SKM-1 (cell line): ENCODE measurements at regions not wholly inside any gene's neighbourhood (a gene's known extent, or its start where the extent isn't known, plus 50 kb on each side); places are given as distances from the start of the nearest gene placed in this dataset.
"Not testable (repeated sequence)": the region's sequence is repeated elsewhere in the genome, so short reads cannot be mapped to it uniquely, and the experiment has no call there.

Experiments used
- DNase-seq: peaks from one replicate; lab custom pipeline; 2025; ENCODE audit not compliant: unreplicated experiment; lab: John Stamatoyannopoulos, UW

DNA sequence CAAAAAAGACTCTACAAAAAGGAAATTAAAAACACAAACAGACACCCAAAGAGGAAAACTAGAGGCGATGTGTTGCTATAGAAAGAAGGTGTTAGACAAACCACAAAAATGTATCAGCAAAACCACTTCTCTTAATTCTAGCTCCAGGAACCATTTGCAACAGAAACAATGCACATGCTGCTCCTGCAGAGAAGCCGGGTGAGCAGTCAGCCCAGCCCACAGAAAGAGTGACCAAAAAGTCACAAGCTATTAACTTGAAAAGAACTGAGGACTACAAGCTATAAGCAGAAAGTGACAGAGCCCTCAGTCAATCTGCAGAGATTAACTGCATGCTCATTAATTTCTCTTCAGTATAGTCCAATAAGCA is 96.2 kb upstream of the KLHL13 start:
- DNase-seq, result peak; percentile 2

- no peak for DNase-seq
These were observed 98.7 kb upstream of the KLHL13 start for GRCh38 chrX:118215346-118215745.

- no peak for DNase-seq
These were observed 99.5 kb upstream of the KLHL13 start for GRCh38 chrX:118216087-118216486.

- DNase-seq, result no peak
These were observed 99.9 kb upstream of the KLHL13 start for GRCh38 chrX:118216509-118216908.

DNA sequence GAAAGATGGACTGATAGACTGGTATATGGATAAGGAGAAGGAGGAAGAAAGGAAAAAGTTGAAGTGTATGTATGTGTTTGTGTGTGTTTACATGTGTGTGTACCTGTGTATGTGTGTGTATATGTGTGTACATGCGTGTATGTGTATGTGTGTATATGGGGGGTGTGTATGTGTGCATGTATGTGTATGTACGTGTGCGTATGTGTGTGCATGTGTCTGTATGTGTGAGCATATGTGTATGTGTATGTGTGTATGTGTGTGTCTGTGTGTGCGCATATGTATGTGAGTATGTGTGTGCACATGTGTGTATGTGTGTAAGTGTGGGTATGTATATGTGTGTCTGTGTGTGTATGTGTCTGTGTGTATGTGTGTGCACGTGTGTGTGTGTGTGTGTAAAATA is 101.5 kb upstream of the KLHL13 start:
- DNase-seq, result no peak

GRCh38 chrX:118218940-118219339 is 102.3 kb upstream of the KLHL13 start:
- DNase-seq, result no peak

DNA sequence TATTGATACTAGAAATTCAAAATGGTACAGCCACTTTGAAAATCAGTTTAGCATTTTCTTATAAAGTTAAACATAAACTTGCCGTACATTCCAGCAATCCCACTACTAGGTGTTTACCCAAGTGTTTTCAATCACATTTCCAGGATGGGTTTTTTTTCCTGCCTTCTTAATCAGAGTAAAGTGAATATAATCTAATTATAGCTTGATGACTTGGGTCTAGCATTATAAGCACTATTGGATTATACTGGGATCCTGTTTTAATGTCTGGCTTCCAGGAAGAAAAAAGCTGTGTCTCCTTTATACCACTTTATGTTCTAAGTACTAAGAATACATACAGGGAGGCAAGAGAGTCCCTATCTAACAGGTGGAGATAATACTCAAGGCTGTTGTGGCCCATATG is 103.3 kb upstream of the KLHL13 start:
- no peak for DNase-seq

DNA sequence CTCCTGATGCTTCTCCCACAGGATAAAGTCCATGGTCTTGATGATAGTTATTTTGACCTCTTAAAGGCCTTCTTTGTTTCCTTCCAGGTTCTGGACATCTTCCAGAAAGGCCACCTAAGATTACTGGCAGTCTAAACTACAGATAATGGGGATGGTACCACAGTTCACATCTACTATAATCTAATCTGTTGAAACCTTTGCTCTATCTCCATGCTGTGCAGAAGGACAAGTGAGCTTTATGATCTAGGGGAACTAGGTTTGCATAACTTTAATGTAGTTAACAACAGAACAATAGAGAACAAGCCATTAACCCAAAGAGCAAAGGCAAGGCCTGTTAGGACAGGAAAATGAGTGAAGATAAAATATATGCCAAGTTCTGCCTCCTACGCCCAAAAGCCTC is 103.9 kb upstream of the KLHL13 start:
- DNase-seq, result no peak

DNA sequence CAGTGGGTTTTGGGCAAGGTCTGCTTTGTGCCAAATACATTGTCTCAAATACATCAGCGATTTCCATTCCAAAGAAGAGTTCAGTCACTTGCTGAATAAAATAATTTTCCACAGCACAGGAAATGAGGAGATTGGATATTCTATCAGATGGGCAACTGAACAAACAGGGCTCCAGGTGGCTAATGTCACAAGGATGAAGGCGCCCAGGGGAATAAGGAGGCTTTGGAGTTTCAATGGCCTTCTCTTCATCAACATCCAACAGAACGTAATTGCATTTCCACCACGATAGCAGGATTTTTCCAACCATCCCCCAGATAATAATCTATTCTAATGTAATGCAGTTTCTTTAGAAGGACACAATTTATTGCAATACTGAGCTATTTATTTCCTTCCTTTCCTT is 104.7 kb upstream of the KLHL13 start:
- no peak for DNase-seq

GRCh38 chrX:118221733-118222132 is 105.1 kb upstream of the KLHL13 start:
- no peak for DNase-seq

GRCh38 chrX:118222421-118222820 is 105.8 kb upstream of the KLHL13 start:
- DNase-seq, result no peak

DNA sequence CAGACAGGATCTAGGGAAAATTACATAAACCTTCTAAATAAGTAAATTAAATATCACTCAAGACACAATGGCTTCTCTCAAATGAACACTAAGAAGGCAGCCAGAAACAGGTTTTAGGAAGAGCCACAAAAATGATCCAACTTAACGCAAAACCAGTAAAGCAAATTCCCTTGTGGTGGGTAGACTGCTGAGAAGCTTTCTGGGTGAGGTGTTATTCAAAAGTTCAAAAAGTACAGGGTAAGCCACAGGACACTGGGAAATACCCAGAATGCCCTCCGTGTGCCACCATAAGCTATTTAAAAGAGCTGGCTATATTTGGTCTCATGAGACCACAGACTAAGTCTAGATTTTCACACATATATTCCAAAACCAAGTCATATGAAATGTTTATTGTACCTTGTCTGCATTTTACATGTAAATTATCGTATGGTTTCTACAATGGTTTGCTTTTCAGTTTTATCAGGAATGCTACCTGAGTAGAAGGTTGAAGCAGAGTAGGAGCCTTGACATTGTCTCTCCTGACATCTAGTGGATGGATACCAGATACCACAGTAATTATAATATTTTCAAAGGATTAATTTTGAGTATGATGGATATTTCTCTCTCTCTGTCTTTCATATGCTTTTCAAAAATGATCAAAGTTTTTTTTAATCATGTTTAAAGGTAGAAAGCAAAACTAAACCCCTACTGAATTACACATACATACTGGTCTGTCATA is 109.3 kb upstream of the KLHL13 start:
- DNase-seq, result no peak

DNA sequence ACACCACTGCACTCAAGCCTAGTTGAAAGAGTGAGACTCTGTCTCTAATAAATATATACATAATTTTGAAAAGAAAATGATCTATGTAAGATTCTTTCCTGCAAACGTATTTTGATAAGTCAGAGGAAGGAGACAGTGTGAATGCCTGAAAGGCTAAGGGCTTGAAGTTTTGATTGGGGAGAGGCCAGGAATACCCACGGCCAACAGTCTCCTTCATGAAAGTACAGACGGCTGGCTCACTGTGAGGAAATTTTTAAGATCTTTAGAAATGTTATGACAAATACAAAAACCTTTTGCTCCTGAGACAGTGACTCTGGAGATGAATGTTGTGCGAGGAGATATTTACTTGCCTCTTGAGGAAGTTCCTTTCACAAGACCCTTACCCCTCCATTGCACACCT is 111.4 kb upstream of the KLHL13 start:
- no peak for DNase-seq

DNA sequence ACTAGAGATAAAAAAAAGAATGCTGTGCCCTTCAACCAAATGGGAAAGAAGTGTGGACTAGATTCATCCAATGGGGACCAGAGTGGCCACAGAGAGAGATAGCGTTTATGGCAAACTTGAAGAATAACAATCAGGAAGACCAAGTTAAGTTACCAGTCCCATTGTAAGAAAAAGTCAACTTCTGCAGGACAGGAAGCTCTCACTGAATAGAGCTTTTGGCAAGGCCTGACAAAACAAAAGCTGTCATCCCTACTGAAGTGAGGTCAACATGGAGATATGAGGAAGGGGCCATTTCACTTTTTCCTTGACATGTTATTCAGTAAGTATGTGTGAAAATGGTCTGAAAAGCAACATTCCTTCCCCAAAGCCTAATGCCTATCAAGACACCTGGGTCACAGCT is 111.8 kb upstream of the KLHL13 start:
- DNase-seq, result no peak

GRCh38 chrX:118231464-118231863 is 114.4 kb upstream of the WDR44 start:
- DNase-seq, result no peak

GRCh38 chrX:118239178-118239870 is 106.6 kb upstream of the WDR44 start:
- DNase-seq, result no peak

DNA sequence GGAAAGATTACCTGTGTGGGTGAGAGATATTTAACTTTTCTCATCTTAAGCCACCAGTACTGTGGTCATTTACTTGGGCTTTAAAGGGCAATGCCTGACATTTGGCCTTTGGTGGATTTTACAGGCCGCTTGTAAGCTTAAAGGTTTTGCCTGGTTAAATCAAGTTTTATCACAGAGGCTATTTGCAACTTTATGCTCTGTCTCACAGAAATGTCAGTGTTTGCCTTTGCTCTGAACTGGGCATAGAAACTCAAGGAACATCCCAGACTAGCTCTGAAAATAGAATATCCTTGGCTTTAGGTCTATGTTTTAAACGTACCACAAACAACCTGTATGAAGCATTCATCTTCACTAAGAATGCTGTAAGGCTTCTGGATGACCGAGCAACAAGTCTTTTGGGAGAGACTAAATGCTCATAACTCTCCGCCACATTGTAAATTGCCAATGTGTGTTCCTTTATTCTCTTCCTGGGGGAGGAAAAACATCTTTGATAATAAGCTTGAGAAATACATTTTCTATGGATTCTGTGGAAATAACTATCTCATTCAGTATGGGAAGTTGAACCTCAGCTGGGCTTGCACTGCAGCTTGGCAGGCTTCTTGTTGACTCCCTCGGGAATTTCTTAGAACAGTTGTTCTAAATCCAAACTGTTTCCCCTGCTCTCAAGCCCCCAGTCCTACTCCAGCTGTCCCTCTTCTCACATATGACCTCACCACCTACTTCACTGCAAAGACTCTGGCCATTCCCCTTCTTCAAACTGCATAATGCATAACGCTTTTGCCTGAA is 105.8 kb upstream of the WDR44 start:
- DNase-seq, result no peak

- not testable (repeated sequence) for DNase-seq
These were observed 98.9 kb upstream of the WDR44 start for GRCh38 chrX:118246961-118247360.

DNA sequence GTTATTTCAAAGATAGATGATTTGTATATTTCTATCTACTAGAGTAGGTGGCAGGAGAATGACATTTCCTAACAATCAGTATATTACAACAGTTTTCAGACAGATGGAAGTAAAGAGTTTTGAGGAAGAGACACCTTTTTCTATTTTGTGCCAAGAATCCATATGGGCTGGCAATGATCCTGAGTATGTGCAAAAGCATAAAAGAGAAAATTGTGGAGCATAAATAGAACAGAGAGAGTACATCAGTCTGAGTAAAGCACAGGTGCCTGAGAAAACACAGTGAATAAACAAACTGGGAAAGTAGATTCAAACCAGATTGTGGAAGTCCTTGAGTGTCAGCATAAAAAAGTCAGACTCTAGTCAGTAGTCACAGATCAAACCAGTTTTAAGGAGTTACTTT is 96.8 kb upstream of the WDR44 start:
- no peak for DNase-seq

DNA sequence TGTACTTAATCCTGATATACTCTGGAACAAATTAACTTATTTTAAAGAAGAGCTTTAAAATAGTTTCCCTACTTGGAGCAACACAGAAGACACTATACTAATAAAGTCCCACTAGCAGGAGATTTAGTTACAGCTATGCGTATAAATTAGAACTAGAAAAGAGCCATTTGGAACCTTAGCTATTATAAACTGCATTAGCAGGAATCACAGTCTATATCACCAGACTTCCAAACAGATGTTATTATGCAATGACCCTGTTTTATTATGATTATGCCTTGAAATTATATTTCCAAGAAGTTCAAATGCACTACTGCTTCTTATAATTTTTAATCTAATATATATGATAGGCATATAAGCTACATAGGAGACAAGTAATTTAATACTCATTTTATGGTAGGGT is 95.5 kb upstream of the WDR44 start:
- no peak for DNase-seq

- no peak for DNase-seq
These were observed 94.6 kb upstream of the WDR44 start for GRCh38 chrX:118251271-118251670.

DNA sequence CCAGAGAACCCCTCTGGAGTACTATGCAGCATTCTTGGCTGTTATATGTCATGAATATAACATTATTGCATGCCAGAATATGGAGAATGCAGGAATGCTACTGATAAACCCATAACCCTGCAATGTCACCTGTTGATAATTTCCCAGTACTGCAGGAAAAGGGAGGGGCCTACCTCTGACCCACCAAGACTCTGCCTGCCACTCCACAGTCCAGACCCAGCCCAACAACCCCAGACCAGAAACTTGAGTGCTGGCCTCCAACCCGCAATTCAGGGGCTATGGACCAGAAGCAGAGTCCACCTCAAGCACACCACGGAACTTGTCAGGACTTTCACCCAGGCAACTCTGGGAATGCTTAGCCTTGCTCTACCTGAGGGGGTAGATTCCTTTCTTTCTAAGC is 92.9 kb upstream of the WDR44 start:
- no peak for DNase-seq
